ENCODE measurements at regions not wholly inside any gene's neighbourhood (a gene's known extent, or its start where the extent isn't known, plus 50 kb on each side); places are given as distances from the start of the nearest gene placed in this dataset.

DNA sequence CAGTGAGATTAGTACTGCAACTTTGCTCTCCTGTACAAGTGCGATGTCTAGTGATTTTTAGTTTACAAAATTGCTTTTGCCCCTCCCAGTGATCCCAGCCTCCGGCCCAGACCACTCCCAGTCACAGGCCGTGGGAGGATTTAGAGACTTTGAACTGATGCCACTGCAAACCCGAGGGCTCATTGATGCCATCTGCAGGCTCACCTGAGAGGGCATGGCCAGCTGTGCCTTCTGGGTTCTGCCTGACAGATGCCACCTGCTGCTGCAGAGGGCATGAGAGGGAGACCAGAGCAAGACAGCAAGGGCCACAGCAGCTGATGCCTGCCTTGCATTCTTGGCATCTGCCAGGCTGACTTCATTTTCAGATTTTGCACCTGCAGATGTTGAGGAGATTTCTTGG, 593.8 kb downstream of the CDK5RAP2 start:
- DNase-seq, result no peak

DNA sequence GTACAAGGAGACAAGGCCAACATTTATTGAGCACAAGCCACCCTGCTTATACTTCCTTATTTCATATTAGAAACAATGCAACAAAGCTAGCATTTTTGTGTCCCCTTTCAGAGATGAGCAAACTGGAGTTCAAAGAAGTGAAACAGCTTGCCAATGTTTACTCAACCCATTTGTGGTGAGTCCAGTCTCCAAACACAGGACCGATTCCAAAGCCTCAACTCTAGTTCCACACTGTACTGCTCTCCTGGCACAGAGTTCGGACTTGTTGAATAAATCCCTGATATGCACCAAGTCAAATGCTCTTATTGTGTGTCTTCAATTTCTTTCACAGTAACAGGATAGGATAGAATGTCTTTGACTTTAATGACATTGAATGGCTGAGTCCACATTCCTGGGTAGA, 604.8 kb upstream of the BRINP1 start:
- no peak for DNase-seq

DNA sequence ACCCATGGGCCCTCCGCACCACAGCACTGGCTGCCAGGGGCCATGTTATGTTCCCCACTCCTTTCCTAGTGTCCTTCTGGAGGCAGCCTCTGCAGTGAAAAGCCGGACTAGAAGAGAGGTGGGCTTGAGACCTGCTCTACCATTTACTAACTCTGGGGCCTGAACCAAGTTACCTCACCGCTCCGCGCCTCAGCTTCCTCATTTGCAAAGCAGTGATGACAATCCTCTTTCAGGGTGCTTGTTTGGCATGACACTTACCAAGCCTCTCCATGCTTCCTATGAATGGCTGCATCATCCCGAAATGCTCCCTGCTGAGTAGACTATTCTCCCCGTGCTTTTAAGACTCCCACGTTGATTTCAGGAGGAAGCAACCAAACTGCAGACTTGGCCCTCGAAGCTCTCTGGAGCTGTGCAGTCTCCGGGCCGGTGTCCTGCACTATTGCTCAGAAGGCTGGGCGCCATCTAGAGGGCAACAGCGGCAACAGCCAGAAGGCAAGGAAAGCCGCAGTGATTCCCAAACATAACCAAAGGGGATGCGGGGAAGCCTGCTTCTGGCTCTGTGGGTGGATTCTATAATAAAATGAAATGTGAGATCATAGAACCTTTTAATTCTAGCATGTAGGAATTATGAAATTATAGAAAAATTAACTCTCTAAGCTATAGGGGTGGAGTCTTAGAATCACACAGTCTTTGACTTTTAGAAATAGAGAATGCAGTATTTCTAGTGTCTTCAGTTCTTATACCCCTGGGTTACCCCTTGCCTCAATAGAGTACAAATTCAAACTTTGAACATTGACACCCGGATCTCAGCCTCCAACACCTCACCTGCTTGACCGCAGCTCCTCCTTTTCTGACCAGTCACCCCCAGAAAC, 599.8 kb upstream of the BRINP1 start:
- peak; percentile 45 to 50 for DNase-seq

DNA sequence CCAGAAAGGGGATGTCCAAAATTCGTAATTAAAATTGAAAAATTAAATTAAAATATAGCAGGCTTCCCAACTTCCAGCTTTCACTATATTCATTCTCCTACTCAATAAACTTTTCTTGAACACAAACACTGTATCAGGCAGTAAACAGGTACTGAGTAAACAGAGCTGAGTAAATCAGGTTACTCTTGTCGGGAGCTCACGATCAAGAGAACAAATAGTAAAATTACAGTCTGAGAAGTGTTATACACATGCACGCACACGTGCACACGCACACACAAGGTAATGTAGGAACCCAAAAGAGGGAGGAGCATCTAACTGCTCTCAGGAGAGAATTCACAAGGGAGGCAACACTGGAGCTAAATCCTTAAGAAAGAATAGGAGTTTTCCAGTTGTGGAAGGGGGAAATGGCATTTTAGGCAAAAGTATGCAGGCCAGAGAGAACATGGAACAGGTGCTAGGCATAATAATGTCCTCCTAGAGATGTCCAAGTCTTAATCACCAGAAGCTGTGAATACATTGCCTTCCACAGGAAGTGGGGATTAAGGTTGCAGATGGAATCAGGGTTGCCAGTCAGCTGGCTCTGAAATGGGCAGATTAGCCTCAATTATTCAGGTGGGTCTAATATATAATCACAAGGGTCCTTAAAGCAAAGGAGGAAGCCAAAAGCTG, 598.8 kb upstream of the BRINP1 start:
- no peak for DNase-seq

GRCh38 chr9:119963798-119964372, 594.6 kb upstream of the BRINP1 start:
- no peak for DNase-seq

DNA sequence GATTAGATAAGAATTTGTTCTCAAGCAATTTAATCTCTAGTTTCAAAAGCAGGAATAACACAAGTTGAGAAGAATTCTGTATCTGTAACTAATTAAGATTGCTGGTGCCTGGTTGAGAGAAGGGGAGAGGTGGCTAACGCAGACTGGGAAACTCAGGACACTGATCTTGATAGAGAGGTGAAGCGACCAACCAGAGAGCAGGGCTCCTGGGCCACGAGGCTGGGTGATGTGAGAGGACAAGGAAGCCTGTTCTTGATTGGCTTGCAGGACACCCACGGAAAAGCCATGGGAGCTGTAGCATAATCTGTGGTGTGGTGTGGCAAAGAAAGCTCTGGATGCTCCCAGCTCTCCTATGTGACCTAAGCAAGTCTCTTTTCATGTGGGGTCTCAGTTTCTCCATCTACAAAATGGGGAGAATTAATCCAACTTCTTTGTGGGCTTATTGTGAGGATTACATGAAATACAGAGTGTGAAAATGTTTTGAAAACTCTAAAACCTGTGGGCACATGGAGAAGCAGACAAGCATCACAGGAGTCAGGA, 594.1 kb upstream of the BRINP1 start:
- no peak for DNase-seq

GRCh38 chr9:119961774-119962424, 592.7 kb upstream of the BRINP1 start:
- DNase-seq, result peak in 1 of 2 donors; percentile 1

DNA sequence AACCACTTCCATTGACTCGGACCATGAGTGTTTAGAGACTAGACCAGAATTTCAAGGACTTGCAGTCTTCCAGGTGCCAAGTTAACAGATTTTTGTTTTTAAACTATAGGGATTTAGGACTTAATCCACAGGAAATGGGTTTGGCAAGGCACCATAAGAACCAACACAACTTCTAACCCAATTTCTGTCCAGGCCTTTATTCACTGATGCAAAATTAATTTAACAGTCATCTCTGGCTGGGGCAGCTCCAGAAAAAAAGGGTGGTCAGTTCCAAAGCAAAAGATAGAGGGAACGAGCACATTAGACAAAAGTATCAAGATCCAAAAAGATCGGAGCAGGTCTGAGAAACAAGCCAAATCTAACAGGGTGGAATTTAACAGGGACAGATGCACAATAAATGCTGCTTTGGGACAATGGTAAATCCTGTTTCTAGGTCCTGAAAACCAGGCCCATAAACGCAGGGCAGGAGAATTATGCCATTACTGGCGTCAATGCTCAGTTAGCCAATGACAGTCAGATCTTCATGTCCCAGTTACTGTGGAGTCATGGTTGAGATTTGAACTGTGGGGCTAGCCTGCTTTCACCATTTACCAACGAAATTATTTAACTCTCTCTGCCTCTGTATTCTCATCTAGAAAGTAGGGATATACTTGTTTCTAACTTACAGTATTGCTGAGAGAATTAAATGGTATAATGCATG, 590.8 kb upstream of the BRINP1 start:
- no peak for DNase-seq

GRCh38 chr9:119956111-119956510, 586.9 kb upstream of the BRINP1 start:
- no peak for DNase-seq

GRCh38 chr9:119955276-119955675, 586.0 kb upstream of the BRINP1 start:
- no peak for DNase-seq

GRCh38 chr9:119951591-119951990, 582.4 kb upstream of the BRINP1 start:
- DNase-seq, result no peak

GRCh38 chr9:119951090-119951489, 581.9 kb upstream of the BRINP1 start:
- DNase-seq, result no peak

DNA sequence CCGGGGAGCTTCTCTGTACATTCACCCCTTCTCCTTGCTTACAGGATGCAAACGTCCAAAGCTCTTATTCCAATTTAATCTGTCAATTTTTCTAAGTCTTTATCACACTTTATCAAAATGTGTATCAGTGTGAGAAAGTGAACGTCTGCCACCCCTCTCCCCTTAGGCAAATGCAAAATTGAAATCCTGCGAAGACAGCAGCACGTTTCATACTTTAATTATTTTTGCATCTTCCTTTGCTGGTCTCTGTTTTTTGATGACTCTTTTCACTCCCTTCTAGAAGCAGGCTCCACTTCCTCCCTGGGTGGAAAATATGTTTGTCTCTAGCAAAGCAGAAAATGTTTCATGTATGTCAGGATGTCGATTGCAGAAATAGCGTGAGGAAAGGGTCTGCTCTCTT, 576.5 kb upstream of the BRINP1 start:
- DNase-seq, result no peak

DNA sequence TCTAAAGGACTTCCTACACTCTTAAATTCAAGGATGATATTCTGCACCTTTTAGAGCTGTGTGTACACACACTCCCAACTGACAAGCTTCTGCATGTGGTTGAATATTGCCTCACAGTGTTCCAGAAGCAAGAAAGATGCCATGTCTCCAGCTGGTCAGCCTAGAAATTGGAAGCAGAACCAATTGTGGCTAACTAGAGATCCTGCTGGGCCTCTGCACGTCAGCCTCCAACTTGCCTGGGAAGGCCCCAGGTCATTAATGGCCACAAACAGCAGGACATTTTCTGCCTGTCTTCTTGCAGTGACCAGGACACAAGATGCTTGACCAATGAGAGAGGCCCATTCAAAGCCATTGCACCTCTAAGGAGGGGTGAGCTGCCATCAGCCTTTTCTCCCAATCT, 571.9 kb upstream of the BRINP1 start:
- no peak for DNase-seq

DNA sequence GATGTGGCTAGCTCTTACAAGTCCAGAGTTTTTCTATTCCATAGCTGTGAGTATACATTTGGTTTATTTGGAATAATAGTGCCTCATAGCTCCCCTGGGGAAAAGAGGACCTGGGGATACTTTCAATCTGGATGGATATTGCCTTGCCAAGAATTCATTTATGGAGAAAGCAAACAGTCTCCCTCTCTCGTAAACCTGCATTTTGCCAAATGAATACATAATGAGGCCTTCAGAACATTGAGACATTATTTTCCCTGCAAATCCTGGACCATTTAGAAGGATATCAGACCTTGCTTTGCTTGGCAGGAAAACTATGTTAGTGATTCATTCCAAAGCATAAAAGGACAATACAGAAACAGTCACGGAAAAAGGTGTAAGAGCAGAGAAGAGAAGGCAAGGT, 569.6 kb upstream of the BRINP1 start:
- DNase-seq, result no peak

GRCh38 chr9:119934497-119934896, 565.3 kb upstream of the BRINP1 start:
- DNase-seq, result no peak

- no peak for DNase-seq
Measured at GRCh38 chr9:119933191-119933590, 564.0 kb upstream of the BRINP1 start.

DNA sequence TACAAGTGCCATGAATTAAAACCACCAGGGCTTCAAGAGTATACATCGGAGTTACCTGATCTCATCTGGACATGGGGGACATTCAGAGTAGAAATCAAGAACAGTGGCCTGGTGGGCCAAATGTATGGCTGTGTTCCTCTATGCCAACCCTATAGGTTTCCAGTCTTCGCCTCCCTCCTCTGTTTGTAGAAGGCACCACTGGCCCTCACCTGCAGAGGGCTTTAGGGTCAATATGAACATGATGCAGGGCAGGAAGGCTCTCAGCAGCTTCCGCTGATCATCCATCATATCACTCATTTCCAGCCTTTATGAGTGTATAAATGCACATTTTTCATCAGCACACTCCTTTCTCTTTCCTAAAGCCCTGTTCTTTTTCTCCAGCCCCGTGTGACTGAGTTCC, 555.5 kb upstream of the BRINP1 start:
- no peak for DNase-seq

GRCh38 chr9:119917175-119917574, 547.9 kb upstream of the BRINP1 start:
- no peak for DNase-seq

DNA sequence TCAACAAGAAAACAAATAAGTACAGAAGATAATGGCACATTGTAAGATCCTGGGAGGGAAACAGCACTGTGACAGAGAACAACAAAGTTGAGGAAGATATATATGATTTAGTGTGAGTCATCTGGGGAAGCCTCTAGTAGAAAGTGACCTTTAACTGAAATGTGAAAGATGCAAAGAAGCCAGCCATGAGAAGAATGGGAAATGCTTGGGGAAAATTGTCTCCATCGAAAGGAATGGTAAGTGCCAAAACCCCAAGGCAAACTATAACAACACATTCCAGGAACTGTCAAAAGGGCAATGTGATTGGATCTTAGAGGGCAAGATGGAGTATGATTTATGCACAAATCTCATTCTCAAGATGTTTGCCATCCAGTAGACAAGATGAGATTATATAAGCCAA, 537.8 kb upstream of the BRINP1 start:
- no peak for DNase-seq

DNA sequence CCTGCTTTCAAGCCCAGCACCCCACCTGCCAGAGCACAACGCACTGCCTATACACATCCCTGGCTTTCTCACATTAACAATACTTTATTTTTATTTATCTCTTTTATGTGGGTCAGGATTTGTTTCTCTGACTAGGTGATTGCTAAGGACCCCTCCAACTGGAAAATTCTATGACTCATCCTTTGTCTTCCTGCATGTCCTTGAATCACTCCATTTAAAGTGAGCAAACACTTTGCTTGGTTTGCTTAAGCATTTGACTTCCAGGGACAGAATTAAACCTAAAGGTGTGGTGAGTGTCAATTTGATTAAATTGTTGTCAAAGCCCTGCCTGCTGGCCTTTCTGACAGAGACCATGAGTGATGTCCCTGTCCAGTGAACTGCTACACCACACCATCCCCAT, 536.5 kb upstream of the BRINP1 start:
- no peak for DNase-seq

DNA sequence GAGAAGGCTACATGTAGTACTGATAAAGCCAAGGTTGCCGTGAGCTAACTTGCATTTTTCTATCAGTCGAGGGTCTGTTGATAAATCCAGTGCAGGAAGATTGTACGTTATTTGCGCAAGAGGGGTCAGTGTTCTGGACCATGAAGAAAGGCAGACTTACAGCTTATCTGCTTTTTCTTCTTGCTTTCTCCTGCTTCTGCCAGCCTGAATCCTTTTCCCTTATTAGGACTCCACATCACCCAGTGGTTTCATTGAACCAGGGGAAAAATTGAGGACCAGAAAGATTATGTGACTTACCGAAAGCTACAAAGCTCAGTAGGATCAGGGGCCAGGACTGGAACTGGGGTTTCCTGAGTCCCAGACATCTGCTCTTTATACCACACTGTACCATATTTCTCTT, 534.6 kb upstream of the BRINP1 start:
- no peak for DNase-seq

- no peak for DNase-seq
Measured at GRCh38 chr9:119902611-119903010, 533.4 kb upstream of the BRINP1 start.
